Activated naive CD4-positive, alpha-beta T cell treated with anti-CD3 and anti-CD28 coated beads, Interleukin-2, amount 50 U/mL, for 24 hours (primary cell): ENCODE measurements at regions not wholly inside any gene's neighbourhood (a gene's known extent, or its start where the extent isn't known, plus 50 kb on each side); places are given as distances from the start of the nearest gene placed in this dataset.

Experiments
- H3K27ac Mint-ChIP-seq: one replicate; pipeline ENCODE4 v1.8.0; 2021; ENCODE audit warnings: mild to moderate bottlenecking, mixed read lengths
- H3K27me3 Mint-ChIP-seq: one replicate; pipeline ENCODE4 v1.8.0; 2021; ENCODE audit warnings: mixed read lengths
- H3K36me3 Mint-ChIP-seq: one replicate; pipeline ENCODE4 v1.8.0; 2021; ENCODE audit warnings: mixed read lengths
- H3K4me1 Mint-ChIP-seq: one replicate; pipeline ENCODE4 v1.8.0; 2021; ENCODE audit warnings: mixed read lengths
- H3K4me3 Mint-ChIP-seq: one replicate; pipeline ENCODE4 v1.8.0; 2021; ENCODE audit warnings: mild to moderate bottlenecking, mixed read lengths
- H3K9me3 Mint-ChIP-seq: one replicate; pipeline ENCODE4 v1.8.0; 2021; ENCODE audit warnings: mixed read lengths

DNA sequence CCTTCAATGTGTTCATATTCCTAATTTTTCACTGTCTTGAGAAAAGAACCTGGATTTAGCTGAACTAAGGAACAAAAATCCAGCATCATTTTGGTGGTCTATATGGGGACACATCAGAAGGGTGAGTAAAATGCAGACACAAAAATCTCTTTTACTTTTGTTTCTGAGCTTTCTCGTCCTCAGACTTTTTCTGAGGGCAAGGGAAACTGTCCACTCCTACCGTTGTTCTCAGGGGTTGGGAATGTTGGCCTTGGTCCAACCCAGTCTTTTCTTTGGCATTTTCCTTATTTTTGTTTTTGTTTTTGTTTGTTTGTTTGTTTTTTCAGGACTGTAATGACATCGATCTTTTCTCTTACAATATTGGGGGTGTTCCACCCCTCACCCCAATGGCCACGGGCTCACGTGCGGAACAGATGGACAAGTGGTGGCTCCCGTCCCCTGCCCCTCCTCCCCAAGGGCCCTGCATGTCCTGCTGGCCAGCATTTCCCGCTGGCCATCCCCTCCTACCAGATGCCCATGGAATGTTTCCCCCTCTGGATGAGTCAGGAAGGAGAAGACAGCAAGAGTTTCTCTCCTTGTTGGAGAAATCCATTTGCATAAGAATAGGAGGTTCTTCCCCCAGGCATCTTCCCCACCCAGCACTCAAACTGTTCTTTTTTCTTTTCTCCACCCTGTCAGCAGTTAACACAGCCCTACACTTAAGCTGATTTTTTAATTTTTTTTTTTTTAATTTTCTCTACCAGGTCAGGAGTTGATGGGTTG is 305.4 kb upstream of the NDST4 start:
- Mint-ChIP-seq H3K27me3 (no peaks in the 10 kb centered on the region), H3K4me3 (no peak overlapping the region), H3K36me3 (no peaks in the 10 kb centered on the region), H3K27ac (no peak overlapping the region), H3K4me1 (no peaks in the 10 kb centered on the region), H3K9me3 (peaks cover 8% of the 10 kb centered on the region)

DNA sequence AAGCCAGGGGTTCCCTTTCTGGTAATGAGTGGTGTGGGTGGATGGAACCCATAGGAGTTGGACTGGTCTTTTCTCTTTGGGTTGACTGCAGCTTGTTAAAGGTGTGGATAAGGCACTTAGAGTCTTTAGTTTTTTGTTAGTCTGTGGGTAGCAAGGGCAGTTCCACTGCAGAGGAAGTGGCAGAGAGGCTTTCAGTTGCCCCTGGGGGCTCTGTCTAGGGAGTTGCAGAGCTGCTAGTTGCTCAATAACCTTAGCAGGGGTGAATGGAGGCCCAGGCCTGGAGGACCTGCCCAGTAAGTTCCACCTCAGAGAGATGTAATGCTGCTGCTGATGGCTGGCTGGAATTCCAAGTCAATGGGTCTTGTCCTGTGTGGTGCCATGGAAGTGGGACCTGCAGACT is 282.6 kb upstream of the NDST4 start:
- Mint-ChIP-seq H3K36me3 (no peaks in the 10 kb centered on the region), H3K4me1 (no peaks in the 10 kb centered on the region), H3K27me3 (no peaks in the 10 kb centered on the region), H3K9me3 (peaks cover 16% of the 10 kb centered on the region), H3K27ac (no peak overlapping the region), H3K4me3 (no peak overlapping the region)

DNA sequence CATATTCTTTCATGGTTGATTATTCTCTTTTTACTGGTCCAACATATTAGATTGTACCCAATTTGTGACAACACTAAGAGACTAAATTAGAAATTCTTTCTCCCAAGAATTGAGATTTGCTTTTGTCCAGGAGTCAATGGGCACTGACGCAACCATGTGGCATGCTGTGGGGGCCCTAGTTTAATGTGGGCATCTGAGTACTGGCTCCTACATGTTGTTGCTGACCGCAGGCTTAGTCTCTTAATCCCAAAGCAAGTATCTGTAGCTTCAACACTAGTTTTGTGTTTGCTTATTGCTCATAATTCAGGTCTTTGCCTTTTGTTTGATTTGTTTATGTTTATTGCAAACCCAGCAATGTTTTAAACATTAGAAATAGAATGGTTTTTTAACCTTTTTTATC is 263.4 kb upstream of the NDST4 start:
- Mint-ChIP-seq H3K36me3 (no peaks in the 10 kb centered on the region), H3K27ac (no peak overlapping the region), H3K4me3 (no peak overlapping the region), H3K27me3 (no peaks in the 10 kb centered on the region), H3K4me1 (no peaks in the 10 kb centered on the region), H3K9me3 (peaks cover 4% of the 10 kb centered on the region)

DNA sequence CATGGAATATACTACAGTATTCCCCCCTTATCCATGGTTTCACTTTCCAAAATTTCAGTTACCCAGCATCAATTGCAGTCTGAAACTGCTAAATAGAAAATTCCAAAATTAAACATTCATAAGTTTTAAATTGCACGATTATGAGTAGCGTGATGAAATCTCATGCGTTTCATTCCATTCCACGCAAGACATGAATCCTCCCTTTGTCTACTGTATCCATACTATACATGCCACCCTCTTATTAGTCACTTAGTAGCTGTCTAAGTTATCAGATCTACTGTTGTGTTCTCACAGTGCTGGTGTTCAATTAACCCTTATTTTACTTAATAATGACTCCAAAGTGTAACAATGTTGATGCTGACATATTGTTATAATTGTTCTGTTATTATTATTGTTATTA is 261.2 kb upstream of the NDST4 start:
- Mint-ChIP-seq H3K27me3 (no peaks in the 10 kb centered on the region), H3K36me3 (no peaks in the 10 kb centered on the region), H3K27ac (no peak overlapping the region), H3K4me1 (no peaks in the 10 kb centered on the region), H3K9me3 (peaks cover 4% of the 10 kb centered on the region), H3K4me3 (no peak overlapping the region)

DNA sequence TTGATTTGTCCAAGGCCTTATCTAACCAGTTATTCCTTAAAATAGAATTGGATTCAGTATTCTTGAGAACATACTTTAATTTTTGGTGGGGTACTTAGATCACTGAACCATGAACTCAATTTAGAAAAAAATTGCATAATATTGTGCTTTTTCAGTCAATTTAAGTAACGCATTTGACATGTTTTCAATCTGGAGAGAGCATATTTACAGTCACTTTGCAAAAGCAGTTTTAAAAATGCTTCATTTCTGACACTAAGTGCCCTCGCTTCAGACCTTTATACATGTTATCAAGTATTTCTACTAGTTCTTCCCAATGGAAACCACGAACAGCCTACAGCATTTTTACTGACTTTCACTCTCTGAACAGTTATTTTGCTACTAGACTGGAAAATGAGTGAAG is 257.1 kb upstream of the NDST4 start:
- Mint-ChIP-seq H3K27me3 (no peaks in the 10 kb centered on the region), H3K9me3 (peaks cover 4% of the 10 kb centered on the region), H3K4me3 (no peak overlapping the region), H3K4me1 (no peaks in the 10 kb centered on the region), H3K36me3 (no peaks in the 10 kb centered on the region), H3K27ac (no peak overlapping the region)

DNA sequence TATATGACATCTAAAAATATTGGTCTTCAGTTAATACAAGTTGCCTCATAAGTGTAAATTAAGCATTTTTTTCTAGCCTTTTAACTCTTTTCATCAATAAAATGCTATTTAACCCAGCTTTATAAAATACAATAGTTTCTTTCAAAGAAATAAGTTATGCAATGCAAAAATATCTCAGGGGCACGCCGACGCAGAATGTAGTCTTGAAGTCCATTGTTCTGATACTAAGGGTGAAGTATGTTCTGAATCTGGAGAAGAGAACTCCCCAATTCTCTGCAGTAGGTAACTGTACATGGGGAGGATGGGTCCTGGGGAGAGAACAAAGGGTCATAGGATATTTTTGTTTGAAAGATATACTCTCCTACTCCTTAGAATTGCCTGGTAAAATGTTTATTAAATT is 256.6 kb upstream of the NDST4 start:
- Mint-ChIP-seq H3K9me3 (peaks cover 4% of the 10 kb centered on the region), H3K4me3 (no peak overlapping the region), H3K36me3 (no peaks in the 10 kb centered on the region), H3K27me3 (no peaks in the 10 kb centered on the region), H3K27ac (no peak overlapping the region), H3K4me1 (no peaks in the 10 kb centered on the region)

DNA sequence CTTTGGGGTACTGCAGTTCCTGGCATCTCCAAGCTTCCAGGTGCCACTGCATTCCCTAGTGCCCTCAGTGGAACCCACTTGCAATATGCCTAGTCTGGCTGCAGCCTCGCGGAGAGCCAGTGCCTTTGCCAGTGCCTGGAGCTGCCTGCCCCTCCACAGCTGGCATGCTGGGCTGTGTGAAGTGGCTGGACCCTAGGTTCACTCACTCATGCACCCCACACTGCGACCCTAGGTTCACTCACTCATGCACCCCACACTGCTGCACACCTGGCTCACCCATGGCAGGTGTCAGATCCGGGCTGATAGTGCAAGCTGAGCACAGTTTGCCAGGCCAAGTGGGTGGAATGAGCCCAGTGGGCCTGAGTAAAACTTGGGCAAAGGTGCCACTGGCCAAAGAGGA is 253.0 kb upstream of the NDST4 start:
- Mint-ChIP-seq H3K4me3 (no peak overlapping the region), H3K27ac (no peak overlapping the region), H3K4me1 (no peaks in the 10 kb centered on the region), H3K9me3 (no peaks in the 10 kb centered on the region), H3K27me3 (no peaks in the 10 kb centered on the region), H3K36me3 (no peaks in the 10 kb centered on the region)

DNA sequence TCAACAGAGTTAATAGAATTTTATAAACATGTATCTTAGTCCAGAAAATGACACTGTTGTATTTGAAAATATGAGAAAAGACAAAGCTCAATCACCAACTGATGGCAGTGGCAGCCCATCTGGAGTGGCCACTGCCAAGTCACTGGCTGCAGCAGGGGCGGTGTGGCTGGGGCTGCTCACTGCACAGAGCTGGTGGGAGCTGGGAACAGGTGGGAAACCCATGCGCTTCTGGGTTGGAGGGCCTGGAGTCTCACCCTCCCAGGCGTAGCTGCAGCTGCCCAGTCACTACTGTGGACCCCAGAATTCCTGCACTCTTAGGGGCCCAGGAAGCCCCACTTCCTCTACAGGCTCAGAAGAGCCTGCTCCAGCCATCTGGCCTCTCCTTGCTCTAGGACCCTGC is 251.8 kb upstream of the NDST4 start:
- H3K9me3 Mint-ChIP-seq = no peaks in the 10 kb centered on the region
- H3K27me3 Mint-ChIP-seq = no peaks in the 10 kb centered on the region
- H3K4me3 Mint-ChIP-seq = no peak overlapping the region
- H3K36me3 Mint-ChIP-seq = no peaks in the 10 kb centered on the region
- H3K4me1 Mint-ChIP-seq = no peaks in the 10 kb centered on the region
- H3K27ac Mint-ChIP-seq = no peak overlapping the region

DNA sequence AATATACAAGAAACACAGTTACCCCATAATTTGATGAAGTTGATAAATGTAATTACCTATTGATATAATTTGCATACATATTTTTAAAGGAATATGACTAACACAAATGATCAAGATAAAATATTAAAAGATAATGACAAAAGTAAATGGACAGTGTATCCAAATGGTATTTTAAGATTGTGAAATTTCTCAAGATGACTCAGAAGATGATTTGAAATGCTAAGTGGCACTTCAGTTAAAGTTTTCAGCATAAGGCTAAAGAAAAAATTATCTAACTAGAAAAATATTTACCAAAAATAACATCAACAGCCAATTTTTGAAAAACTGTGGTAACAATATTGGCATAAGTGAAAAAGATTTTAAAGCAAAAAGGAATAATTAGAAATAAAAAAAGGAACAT is 248.4 kb upstream of the NDST4 start:
- Mint-ChIP-seq H3K27me3 (no peaks in the 10 kb centered on the region), H3K36me3 (no peaks in the 10 kb centered on the region), H3K9me3 (no peaks in the 10 kb centered on the region), H3K4me1 (no peaks in the 10 kb centered on the region), H3K4me3 (no peak overlapping the region), H3K27ac (no peak overlapping the region)

DNA sequence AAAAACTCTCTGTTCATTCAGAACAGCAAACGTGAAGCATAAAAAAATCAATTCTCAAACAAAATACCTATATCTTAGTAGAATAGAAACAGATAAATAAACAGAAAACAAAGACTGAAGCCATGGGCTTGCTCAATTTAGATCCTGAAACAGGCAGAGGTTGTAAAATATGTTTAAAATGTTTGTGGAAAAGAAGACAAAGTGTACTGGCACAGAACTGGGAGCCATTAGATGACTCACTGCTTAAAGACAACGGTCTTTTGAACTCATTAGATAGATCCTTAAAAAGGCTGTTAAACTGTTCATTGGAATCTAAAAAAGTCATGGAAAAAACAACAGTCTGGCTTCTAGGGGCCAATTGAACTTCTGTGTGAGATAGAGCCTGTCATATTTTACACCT is 247.0 kb upstream of the NDST4 start:
- Mint-ChIP-seq H3K4me1 (no peaks in the 10 kb centered on the region), H3K36me3 (no peaks in the 10 kb centered on the region), H3K4me3 (no peak overlapping the region), H3K9me3 (no peaks in the 10 kb centered on the region), H3K27ac (no peak overlapping the region), H3K27me3 (no peaks in the 10 kb centered on the region)

DNA sequence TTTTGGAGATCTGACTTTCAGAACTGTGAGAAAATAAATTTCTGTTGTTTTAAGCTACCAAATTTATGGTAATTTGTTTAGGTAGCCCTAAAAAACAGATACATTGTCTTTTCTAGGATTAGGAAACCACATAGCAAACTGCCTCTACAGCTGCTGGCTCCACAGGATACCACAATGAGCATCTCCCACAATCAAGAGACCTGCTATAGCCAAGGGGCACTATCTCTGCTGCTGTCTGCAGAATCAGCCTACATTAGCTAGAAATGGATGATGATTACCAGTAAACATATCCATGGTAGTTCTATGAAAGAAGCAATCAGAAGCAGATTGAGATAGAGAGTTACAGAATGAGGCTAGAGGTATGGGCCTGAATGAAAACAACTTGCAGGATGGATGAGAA is 244.4 kb upstream of the NDST4 start:
- peaks cover 5% of the 10 kb centered on the region for H3K9me3 Mint-ChIP-seq

DNA sequence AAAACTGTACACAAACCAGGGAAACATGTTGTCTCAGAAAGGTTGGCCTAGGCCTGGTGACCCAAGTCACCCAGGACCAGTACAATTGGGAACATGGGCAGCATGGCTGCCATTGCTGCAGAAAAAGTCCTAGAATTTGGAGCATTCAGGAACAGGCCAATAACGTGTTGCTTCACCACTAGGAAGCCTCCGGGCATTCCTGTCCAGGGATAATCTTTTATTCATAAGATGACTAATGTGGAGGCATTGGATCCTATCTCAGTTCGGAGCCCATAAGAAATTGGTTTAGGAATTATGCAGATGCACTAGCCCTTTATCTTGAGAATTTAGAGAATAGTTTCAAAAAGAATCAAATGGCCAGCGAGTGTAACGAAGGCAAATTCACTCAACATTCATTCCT is 242.8 kb upstream of the NDST4 start:
- Mint-ChIP-seq H3K4me1 (no peaks in the 10 kb centered on the region), H3K4me3 (no peak overlapping the region), H3K9me3 (peaks cover 5% of the 10 kb centered on the region), H3K27ac (no peak overlapping the region), H3K27me3 (no peaks in the 10 kb centered on the region), H3K36me3 (no peaks in the 10 kb centered on the region)

More for the DNA sequence above, 244.4 kb upstream of the NDST4 start:
- H3K4me3 Mint-ChIP-seq = no peak overlapping the region
- no peaks in the 10 kb centered on the region for H3K27me3 Mint-ChIP-seq
- H3K27ac Mint-ChIP-seq = no peak overlapping the region
- no peaks in the 10 kb centered on the region for H3K36me3 Mint-ChIP-seq
- no peaks in the 10 kb centered on the region for H3K4me1 Mint-ChIP-seq

DNA sequence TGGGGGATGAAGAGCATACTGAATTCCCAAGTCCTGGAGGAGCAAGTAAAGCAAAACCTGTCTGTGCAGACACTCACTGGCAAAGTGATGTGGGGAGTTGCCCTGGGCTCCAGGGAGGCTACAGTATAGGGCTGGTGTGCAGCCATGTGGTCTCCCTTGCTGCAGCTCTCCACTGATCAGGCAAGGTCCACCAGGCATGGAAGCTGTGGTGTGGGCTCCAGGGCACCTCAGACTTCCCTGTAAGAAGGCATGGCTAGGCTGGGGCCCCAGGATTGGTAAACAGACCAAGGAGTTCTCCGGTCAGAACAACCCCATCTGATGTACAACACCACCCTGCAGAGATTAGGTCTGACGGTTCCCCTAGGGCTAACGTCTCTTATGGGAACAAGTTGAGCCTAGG is 241.9 kb upstream of the NDST4 start:
- no peaks in the 10 kb centered on the region for H3K27me3 Mint-ChIP-seq
- H3K27ac Mint-ChIP-seq = no peak overlapping the region

DNA sequence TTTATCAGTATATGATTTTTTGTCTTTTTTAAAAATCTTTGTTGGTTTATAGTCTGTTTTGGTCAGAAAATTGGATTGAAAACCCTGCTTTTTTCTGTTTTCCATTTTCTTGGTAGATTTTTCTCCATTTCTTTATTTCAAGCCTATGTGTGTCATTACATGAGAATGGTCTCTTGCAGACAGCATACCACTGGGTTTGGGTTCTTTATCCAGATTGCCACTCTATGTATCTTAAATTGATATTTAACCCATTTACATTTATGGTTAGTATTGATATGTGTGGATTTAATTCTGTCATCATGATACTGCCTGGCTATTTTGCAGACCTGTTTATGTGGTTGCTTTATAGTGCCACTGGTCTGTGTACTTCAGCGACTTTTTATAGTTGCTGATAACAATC is 239.9 kb upstream of the NDST4 start:
- no peaks in the 10 kb centered on the region for H3K36me3 Mint-ChIP-seq
- no peak overlapping the region for H3K27ac Mint-ChIP-seq
- peaks cover 5% of the 10 kb centered on the region for H3K9me3 Mint-ChIP-seq
- H3K4me1 Mint-ChIP-seq = no peaks in the 10 kb centered on the region
- no peaks in the 10 kb centered on the region for H3K27me3 Mint-ChIP-seq
- no peak overlapping the region for H3K4me3 Mint-ChIP-seq

More for the DNA sequence above, 241.9 kb upstream of the NDST4 start:
- H3K9me3 Mint-ChIP-seq = peaks cover 5% of the 10 kb centered on the region
- H3K36me3 Mint-ChIP-seq = no peaks in the 10 kb centered on the region
- no peak overlapping the region for H3K4me3 Mint-ChIP-seq
- H3K4me1 Mint-ChIP-seq = no peaks in the 10 kb centered on the region

DNA sequence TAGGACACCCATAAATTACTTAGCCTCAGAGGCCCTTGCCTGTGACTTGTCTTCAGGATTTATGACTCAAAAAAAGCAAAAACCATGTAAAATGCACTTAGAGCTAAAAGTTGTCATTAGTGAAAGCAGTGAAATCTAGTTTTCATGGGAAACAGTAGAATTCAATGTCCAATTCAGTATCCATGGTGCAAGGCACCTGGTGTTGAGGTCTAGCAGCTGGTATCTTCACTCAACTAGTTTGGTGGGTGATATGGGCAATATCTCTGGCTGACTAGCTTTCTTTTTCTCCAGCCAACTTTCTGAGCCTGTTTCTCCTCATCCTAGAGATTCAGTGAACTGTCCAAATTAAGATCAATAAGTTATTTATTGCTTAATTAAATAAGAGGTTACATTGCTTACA is 229.8 kb upstream of the NDST4 start:
- Mint-ChIP-seq H3K27ac (no peak overlapping the region), H3K36me3 (no peaks in the 10 kb centered on the region), H3K4me1 (no peaks in the 10 kb centered on the region), H3K9me3 (no peaks in the 10 kb centered on the region), H3K4me3 (no peak overlapping the region), H3K27me3 (no peaks in the 10 kb centered on the region)

DNA sequence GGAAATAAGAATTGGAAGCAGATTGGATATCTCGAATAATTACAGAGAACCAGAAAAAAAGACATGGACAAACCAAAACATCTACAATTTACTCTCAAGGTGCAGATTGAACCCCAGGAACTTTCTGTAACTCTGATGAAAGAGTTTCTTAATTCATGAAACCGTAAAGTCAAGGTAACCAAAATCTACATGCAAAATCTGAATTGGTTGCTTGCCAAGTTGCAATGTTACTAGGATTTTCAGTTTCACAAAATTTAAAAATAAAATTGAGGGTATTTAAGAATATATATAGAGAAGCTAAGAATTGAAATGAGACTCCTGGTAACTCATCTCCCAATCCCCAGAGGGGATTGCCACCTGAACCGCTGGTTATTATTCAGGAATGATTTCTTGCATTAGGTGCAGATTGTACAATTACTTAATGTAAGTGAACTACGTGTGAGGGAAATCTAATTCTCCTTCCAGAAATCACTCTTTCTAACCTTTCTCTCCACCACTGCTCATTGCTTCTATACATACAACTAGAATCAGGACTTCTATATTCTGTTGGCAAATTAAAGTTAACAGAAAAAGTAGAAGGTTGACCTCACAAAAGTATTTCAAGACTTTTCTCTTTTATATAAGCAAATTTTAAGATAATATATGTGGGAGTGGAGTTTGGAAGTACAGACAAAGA is 221.5 kb upstream of the NDST4 start:
- peaks cover 5% of the 10 kb centered on the region for H3K9me3 Mint-ChIP-seq
- no peak overlapping the region for H3K4me3 Mint-ChIP-seq
- no peaks in the 10 kb centered on the region for H3K36me3 Mint-ChIP-seq
- H3K27ac Mint-ChIP-seq = no peak overlapping the region
- no peaks in the 10 kb centered on the region for H3K27me3 Mint-ChIP-seq
- no peaks in the 10 kb centered on the region for H3K4me1 Mint-ChIP-seq

DNA sequence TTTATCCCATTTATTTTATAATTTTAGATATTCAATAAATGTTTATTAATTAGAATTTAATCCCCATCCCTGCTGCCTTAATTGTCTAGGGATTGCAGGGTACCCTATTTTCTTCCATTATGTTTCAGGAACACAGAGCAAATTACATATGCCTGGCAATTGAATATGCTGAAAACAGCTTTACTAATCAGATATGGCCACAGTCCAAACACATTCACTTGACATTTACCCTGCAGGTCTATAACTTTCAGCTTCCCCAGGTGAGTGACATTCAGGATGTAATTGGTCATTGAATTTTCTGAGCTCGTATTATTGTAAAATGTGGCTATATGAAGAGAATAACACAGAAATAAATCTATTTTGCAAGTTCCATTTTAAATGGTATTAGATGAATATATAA is 218.7 kb upstream of the NDST4 start:
- H3K27me3 Mint-ChIP-seq = no peaks in the 10 kb centered on the region
- H3K4me3 Mint-ChIP-seq = no peak overlapping the region
- H3K27ac Mint-ChIP-seq = no peak overlapping the region
- no peaks in the 10 kb centered on the region for H3K36me3 Mint-ChIP-seq
- H3K9me3 Mint-ChIP-seq = peaks cover 5% of the 10 kb centered on the region
- H3K4me1 Mint-ChIP-seq = no peaks in the 10 kb centered on the region
